ENCODE measurements at regions not wholly inside any gene's neighbourhood (a gene's known extent, or its start where the extent isn't known, plus 50 kb on each side); places are given as distances from the start of the nearest gene placed in this dataset.

GRCh38 chr6:151154418-151154817 is 85.3 kb upstream of the AKAP12 start:
- H3K9me3 Mint-ChIP-seq = peaks cover 2% of the 10 kb centered on the region
- H3K4me1 Mint-ChIP-seq = peaks cover 6% of the 10 kb centered on the region
- no peak overlapping the region for H3K27ac Mint-ChIP-seq (ENCODE audit: unreplicated experiment)
- no peak overlapping the region for H3K4me3 Mint-ChIP-seq
- H3K36me3 Mint-ChIP-seq (ENCODE audit: low read depth) = no peaks in the 10 kb centered on the region
- H3K27me3 Mint-ChIP-seq (ENCODE audit: low read depth) = no peaks in the 10 kb centered on the region
- no peak for DNase-seq (ENCODE audit: low read depth, low spot score)
- TF ChIP-seq CTCF (conservative IDR thresholded peaks at IDR 0.05) = no peak

GRCh38 chr6:151155095-151155494 is 84.7 kb upstream of the AKAP12 start:
- peaks cover 2% of the 10 kb centered on the region for H3K9me3 Mint-ChIP-seq
- H3K4me1 Mint-ChIP-seq = peaks cover 6% of the 10 kb centered on the region
- H3K27ac Mint-ChIP-seq (ENCODE audit: unreplicated experiment) = no peak overlapping the region
- no peak overlapping the region for H3K4me3 Mint-ChIP-seq
- DNase-seq (ENCODE audit: low read depth, low spot score) = no peak
- H3K36me3 Mint-ChIP-seq (ENCODE audit: low read depth) = no peaks in the 10 kb centered on the region
- no peak for TF ChIP-seq CTCF (conservative IDR thresholded peaks at IDR 0.05)
- H3K27me3 Mint-ChIP-seq (ENCODE audit: low read depth) = no peaks in the 10 kb centered on the region

DNA sequence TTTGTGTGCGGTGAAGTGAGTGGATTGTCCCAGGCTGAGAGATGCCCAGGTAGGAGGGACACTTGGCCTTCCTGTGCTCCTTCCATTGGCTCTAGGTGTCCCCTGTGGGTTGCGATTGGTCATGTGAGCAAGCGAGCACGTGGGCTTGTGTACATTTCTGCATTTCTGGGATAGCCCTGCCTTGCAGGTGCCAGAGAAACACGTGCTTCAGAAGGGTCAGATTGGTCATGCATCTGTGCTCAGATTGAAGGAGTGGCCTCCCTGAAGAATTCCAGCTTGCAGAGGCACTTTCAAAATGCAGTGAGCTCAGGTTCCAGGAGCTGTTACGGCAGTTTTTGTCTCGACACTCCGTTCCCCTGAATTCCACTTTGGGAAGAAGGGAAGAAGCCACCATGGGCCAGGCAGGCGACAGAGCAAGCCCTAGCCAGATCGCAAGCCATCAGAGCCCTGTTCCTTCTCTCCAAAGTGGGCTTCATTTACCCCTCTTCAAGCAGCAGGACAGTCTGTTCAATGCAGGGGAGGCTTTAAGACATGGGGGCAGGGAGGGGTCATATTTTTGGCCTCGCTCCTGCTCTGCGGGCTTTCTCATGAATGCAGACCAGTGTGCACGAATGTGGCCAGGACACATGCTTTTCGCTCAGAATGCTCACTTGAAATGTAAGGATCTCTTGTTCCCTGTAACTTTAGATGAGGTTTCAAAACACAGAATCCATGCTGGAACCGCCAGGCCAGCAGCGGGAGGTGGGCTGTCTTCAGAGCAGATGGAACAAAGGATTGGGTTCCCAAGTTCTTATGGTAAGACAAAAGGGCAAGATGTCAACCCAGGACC is 78.6 kb upstream of the AKAP12 start:
- Mint-ChIP-seq H3K9me3 (no peaks in the 10 kb centered on the region), H3K27ac (ENCODE audit: unreplicated experiment) (peak overlapping the region; percentile 97), H3K27me3 (ENCODE audit: low read depth) (no peaks in the 10 kb centered on the region), H3K36me3 (ENCODE audit: low read depth) (no peaks in the 10 kb centered on the region), H3K4me3 (peak overlapping the region; percentile 29), H3K4me1 (peaks cover 19% of the 10 kb centered on the region)
- no peak for TF ChIP-seq CTCF (conservative IDR thresholded peaks at IDR 0.05)
- peak; percentile 23 for DNase-seq (ENCODE audit: low read depth, low spot score)

- no peak for DNase-seq (ENCODE audit: low read depth, low spot score)
- H3K4me1 Mint-ChIP-seq = peaks cover 19% of the 10 kb centered on the region
- H3K27me3 Mint-ChIP-seq (ENCODE audit: low read depth) = no peaks in the 10 kb centered on the region
- TF ChIP-seq CTCF (conservative IDR thresholded peaks at IDR 0.05) = no peak
- H3K4me3 Mint-ChIP-seq = no peak overlapping the region
- H3K9me3 Mint-ChIP-seq = no peaks in the 10 kb centered on the region
- H3K27ac Mint-ChIP-seq (ENCODE audit: unreplicated experiment) = no peak overlapping the region
- H3K36me3 Mint-ChIP-seq (ENCODE audit: low read depth) = no peaks in the 10 kb centered on the region
Observed at GRCh38 chr6:151164383-151164782, 75.4 kb upstream of the AKAP12 start.

DNA sequence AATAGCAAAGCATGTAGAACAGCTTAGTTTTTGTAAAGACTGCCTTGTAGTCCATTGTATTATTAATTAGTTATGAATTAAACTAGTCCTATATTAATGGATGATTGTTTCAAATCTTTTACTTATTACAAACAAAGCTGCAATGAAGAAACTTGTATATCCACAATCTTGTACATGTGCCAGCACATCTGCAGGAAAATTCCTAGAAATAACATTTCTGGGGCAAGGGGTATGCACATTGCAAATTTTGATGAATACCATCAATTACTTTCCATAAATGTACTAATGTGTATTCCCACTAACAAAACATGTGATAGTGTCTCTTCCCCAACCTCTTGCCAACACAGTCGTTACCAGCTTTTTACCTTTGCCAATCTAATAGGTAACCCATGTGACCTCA is 73.6 kb upstream of the AKAP12 start:
- Mint-ChIP-seq H3K4me1 (peaks cover 12% of the 10 kb centered on the region), H3K36me3 (ENCODE audit: low read depth) (no peaks in the 10 kb centered on the region), H3K27me3 (ENCODE audit: low read depth) (no peaks in the 10 kb centered on the region), H3K4me3 (no peak overlapping the region), H3K9me3 (no peaks in the 10 kb centered on the region), H3K27ac (ENCODE audit: unreplicated experiment) (no peak overlapping the region)
- DNase-seq (ENCODE audit: low read depth, low spot score) = no peak
- TF ChIP-seq CTCF (conservative IDR thresholded peaks at IDR 0.05) = no peak

Measured in neural crest cell (in vitro differentiated cells).